GM18505 (cell line): ENCODE measurements at regions not wholly inside any gene's neighbourhood (a gene's known extent, or its start where the extent isn't known, plus 50 kb on each side); places are given as distances from the start of the nearest gene placed in this dataset.

Experiments
- ATAC-seq: cut with Tn5 transposase; IDR thresholded peaks from one replicate; pipeline ENCODE4 v1.9.1; 2021; ENCODE audit not compliant: unreplicated experiment
- POLR2A ChIP-seq: IDR thresholded peaks from 4 replicates; pipeline ENCODE4 v1.6.1; 2011; ENCODE audit warnings: borderline replicate concordance; ENCODE audit not compliant: insufficient read depth, insufficient read length; ENCODE audit errors: extremely low read depth

DNA sequence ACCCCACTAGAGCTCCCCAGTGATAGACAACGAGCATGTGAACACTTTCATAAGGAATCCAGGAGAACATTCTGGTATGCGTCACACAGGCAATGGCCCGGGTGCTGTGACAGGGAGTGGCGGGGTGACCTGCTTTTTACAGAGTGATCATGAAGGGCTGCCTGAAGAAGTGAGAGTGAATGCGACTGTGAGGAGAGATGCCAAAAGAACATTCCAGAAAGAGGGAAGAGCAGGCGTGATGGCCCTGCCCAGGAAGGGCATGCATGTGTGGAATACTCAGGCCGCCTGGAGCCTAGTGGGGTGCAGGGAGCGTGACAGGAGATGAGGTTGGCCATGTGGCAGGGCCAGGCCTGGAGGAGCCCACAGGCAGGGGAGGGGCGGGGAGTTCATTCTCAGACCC lies 53.8 kb downstream of the FZD10 start:
- no peak for TF ChIP-seq POLR2A
- no peak for ATAC-seq

GRCh38 chr12:130218682-130219081 lies 56.4 kb downstream of the FZD10 start:
- no peak for ATAC-seq
- TF ChIP-seq POLR2A: no peak

GRCh38 chr12:130219929-130220705 lies 57.9 kb downstream of the FZD10 start:
- ATAC-seq: no peak
- TF ChIP-seq POLR2A: no peak

- no peak for TF ChIP-seq POLR2A
- no peak for ATAC-seq
These were observed 58.4 kb downstream of the FZD10 start for GRCh38 chr12:130220706-130221100.

- no peak for ATAC-seq
- TF ChIP-seq POLR2A: no peak
These were observed 60.4 kb downstream of the FZD10 start for GRCh38 chr12:130222519-130223218.

GRCh38 chr12:130223767-130224244 lies 61.5 kb downstream of the FZD10 start:
- TF ChIP-seq POLR2A: no peak
- no peak for ATAC-seq

DNA sequence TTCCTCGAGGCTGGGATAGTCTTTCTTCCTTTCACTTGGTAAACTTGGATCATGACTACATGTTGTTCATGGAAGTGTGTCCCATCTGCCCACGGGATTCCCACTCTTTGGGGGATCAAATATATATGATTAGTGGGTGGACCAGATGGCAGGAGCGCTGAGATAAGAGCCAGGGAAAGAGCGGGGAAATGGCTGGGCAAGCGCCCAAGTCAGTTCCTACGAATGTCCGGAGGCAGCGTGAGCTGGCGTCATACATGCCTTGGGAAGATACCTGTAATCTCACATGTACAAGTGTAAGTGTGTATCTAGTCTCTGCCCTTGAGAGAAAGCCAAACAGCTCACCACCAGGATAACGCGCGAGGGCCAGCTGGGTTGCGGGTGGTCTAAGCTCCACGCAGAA lies 62.3 kb downstream of the FZD10 start:
- TF ChIP-seq POLR2A: no peak
- ATAC-seq: no peak

- no peak for ATAC-seq
- no peak for TF ChIP-seq POLR2A
These were observed 63.1 kb downstream of the FZD10 start for GRCh38 chr12:130225347-130225746.

- TF ChIP-seq POLR2A: no peak
- ATAC-seq: no peak
These were observed 63.9 kb downstream of the FZD10 start for GRCh38 chr12:130226126-130226525.

DNA sequence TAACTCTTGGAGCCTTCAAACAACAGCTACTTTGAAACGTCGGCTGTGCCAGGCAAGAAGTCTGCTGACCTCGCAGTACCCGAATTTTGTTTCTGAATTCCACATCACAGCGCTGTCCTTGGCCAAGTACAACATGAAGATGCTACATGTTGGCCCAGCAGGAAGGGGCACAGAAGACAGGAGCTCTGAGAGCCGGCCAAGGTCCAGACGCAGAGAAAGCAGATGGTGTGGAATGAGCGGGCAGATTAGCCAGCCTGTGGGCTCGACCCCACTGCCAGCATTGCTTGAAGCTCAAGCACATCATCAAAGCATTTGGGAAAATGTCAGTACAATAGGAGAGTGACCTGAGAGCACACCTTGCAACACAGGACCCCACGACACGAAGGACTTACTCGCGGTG lies 64.5 kb downstream of the FZD10 start:
- no peak for TF ChIP-seq POLR2A
- ATAC-seq: no peak

DNA sequence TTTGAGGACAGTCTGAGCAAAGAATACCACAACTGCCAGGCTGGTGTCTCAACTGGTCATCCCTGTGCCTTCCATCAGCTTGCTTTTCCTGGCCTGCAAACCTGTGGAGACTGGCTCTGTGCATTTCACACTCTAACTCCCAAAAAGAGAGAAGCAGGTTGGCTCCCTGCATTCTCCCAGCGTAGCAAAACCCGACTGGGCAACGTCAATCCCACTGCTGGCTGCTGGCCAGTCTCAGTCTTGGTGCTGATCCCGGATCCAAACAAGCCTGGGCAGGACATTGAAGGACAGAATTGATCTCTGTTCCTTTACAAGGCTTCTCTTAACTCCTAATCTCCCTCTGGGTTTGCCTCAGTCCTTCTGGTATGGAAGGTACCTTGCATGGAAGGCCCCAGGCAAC lies 65.4 kb downstream of the FZD10 start:
- TF ChIP-seq POLR2A: no peak
- ATAC-seq: no peak

DNA sequence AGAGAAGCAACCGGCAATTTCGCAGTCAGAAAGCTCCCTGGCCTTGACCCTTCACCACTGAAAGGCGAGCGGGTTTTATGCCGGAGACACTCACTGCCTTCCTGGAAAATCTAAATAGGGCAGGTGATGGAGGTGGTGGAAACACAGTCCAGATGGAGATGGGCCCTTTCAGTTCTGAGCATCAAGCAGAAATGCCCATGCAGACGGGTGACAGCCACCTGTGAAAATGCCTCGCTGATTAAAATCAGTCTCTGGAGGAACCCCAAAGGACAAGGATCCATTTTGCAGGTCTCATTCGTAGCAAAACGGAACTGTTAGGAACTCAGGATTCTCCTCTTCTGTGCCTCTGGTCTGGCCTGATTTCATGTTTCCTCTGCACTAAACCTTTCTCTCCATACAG lies 74.2 kb downstream of the FZD10 start:
- no peak for TF ChIP-seq POLR2A

DNA sequence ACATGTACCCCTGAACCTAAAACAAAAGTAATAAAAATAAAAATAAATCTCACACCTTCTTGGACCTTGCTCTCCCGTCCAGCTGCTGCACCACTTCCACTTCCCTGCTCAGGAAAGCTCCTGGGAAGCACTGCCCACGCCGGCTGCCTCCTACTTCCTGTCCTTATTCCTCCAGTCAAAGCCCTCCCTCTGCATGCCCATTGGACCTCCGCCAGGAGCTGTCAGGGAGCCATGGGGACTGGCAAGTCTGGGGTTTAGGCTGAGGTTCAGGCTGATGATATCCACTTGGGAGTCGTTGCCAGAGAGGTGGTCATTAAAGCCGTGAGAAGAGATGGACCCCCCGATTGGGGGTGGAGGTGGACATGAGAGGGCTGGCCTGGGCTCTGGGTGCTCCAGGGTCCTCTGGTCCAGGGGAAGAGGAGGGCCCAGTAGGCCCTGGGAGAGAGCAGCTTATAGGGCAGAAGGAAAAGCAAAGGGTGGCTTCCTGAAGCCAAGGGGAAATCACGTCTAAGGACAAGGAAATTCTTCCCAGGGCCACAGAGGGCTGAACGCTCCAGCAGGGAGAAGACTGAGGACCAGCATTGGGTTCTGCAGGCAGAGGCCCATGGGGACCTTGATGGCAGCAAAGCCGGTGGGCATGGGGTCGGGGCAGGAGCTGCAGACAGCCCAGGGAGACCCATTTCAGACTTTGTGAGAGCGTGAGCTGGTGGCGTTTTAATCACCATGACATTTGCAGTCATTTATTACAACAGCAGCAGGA lies 78.7 kb downstream of the FZD10 start:
- ATAC-seq: no peak
- TF ChIP-seq POLR2A: no peak

More for the DNA sequence above, 74.2 kb downstream of the FZD10 start:
- ATAC-seq: no peak
